Skeletal muscle cell (primary cell): ENCODE measurements at regions not wholly inside any gene's neighbourhood (a gene's known extent, or its start where the extent isn't known, plus 50 kb on each side); places are given as distances from the start of the nearest gene placed in this dataset.

Experiments
- DNase-seq: peaks from one replicate; pipeline ENCODE4 v3.0.0-alpha.2; 2010; ENCODE audit warnings: low read depth
- H3K4me3 ChIP-seq: 2 replicates; pipeline ENCODE4 v1.5.1; 2011; ENCODE audit warnings: low read depth, mild to moderate bottlenecking, control low read depth, low read length, moderate library complexity

DNA sequence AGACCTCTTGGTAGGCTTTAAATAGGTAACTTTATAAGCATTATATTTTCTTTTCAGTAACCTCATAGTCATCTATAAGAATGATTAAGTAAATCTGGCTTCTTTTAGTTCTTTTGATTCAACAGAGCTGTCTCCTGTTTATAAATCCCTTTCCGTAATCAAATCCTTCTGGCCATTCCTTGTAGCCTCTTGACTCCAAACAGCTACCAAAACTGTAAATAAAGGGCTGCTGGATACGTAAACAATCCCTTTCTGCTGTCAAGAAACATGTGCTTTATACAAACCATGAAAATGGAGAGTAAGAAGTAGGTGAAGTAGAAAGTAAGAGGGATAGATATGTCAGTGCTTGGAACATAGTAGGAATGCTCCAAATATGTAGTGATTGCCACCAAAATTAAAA is 183.2 kb upstream of the CASK start:
- DNase-seq, result no peak
- H3K4me3 ChIP-seq, result no peak overlapping the region

- DNase-seq, result no peak
- H3K4me3 ChIP-seq, result no peak overlapping the region
These were observed 179.4 kb upstream of the CASK start for GRCh38 chrX:42102586-42103282.

GRCh38 chrX:42098900-42099299 is 175.5 kb upstream of the CASK start:
- no peak overlapping the region for H3K4me3 ChIP-seq
- DNase-seq, result no peak

DNA sequence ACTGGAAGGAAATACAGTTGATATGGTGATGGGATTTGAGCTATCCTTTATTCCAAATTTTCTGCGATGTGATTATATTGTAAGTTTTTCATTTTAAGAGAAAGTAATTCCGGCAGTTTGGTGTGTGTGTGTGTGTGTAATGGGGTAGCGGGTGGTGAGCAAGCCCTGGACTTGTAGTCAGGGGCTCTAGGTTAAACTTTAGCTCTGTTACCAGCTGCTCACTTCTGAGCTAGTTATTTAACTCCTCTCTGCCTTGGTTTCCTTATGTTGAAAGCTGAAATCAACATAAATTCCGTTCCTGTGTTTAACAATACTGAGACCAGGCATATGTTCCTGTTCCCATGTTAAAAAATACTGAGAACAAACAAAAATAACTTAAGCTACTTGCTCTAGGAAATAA is 174.1 kb upstream of the CASK start:
- DNase-seq, result no peak
- H3K4me3 ChIP-seq, result no peak overlapping the region

GRCh38 chrX:42096265-42096920 is 173.0 kb upstream of the CASK start:
- H3K4me3 ChIP-seq, result no peak overlapping the region
- DNase-seq, result peak; percentile 36

- H3K4me3 ChIP-seq, result no peak overlapping the region
- DNase-seq, result no peak
These were observed 170.9 kb upstream of the CASK start for GRCh38 chrX:42094218-42094617.

DNA sequence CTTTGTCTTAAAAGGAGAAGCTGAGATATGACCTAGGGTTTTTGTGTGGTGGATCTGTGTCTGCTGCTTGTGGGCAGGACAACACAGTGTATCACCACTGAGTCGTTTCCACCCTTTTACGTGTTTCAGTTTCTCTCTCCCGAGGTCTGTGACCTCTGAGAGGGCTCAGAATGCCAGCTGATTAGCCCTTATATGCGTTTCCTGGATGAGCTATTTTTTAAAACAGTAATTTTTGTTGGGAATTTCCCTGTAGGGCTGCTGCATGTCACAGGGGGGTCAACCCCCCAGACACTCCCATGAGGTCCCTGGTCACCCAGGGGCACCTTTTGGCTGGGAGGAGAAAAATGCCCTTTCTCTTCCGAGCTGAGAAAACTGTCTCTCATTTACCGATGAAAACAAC is 170.4 kb upstream of the CASK start:
- DNase-seq, result no peak
- H3K4me3 ChIP-seq, result no peak overlapping the region

- DNase-seq, result no peak
These were observed 167.0 kb upstream of the CASK start for GRCh38 chrX:42090395-42090794.

GRCh38 chrX:42089031-42089430 is 165.7 kb upstream of the CASK start:
- no peak for DNase-seq
- H3K4me3 ChIP-seq, result no peak overlapping the region

More at GRCh38 chrX:42090395-42090794, 167.0 kb upstream of the CASK start:
- H3K4me3 ChIP-seq, result no peak overlapping the region

- DNase-seq, result no peak
- no peak overlapping the region for H3K4me3 ChIP-seq
These were observed 164.6 kb upstream of the CASK start for GRCh38 chrX:42087960-42088359.

DNA sequence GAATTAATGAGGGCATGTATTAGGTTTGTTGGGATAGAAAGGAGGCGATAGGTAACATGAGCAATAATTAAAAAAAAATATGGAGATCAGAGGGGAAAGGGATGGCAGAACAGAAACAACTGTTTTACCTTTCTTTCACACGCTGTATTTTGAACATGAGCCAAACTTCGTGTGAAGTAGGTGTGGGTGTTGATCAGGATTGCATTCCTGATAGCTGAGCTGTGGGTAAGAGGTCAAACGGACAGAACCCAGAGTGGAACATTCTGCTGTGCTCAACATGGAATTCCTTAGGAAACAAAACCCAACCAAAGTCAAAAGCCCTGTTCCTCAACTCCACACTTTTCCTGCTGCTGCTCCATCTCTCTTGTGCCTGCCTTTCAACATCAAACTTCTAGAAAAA is 162.5 kb upstream of the CASK start:
- no peak for DNase-seq
- no peak overlapping the region for H3K4me3 ChIP-seq

- H3K4me3 ChIP-seq, result no peak overlapping the region
- no peak for DNase-seq
These were observed 156.6 kb upstream of the CASK start for GRCh38 chrX:42079968-42080367.

DNA sequence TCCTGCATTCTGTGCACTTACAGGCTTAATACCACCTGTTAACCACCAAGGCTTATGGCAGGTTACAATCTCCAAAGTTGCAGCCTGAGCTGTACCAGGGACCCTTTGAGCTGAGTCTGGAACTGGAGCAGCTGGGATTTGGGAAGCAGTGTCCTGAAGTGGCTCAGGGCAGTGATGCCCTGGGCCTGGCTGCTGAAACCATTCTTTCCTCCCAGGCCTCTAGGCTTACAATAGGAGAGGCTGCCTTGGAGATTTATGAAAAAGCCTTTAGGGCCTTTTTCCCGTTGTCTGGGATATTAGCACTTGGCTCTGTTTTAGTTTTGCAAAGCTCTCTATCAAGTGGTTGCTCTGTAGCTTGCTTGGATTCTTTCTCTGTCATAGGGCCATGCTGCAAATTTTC is 154.3 kb upstream of the CASK start:
- no peak for DNase-seq
- no peak overlapping the region for H3K4me3 ChIP-seq

- H3K4me3 ChIP-seq, result no peak overlapping the region
- no peak for DNase-seq
These were observed 151.7 kb upstream of the CASK start for GRCh38 chrX:42075032-42075431.

DNA sequence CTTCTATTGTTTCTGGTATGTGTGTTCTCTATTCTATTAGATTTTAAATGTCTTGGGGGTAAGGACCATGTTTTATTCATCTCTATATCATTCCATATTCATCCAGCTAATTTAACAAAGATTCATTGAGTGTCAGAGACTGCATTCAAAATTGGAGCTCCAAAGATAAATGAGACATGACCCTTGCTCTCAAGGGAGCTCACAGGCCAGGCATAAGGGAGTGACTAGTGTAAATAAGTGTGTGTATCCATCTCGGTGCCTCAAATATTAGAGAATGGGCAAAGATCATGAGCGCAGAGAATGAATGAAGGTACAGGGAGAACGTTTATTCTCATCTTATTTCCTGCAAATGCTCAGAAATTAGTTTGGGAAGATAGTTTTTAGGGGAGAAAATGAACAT is 150.1 kb upstream of the CASK start:
- DNase-seq, result no peak
- H3K4me3 ChIP-seq, result no peak overlapping the region

DNA sequence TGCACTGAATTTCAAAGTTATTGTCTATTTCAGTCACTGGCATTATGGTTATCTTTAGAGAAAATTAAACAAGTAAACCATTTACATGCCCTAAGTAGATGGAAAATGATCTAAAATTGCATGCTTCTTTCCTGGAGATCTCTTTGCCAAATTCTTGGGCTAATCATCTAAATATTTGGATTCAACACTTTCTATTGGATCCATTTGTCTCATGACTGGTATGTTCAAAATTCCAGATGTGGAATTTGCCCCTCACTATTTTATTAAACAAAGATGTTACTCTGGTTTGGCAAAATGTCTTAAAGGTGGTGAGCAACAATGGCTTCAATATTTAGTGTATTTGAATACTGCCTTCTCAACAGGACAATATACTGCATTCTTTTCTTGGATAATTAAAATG is 147.5 kb upstream of the CASK start:
- H3K4me3 ChIP-seq, result no peak overlapping the region
- no peak for DNase-seq

GRCh38 chrX:42054256-42054655 is 130.9 kb upstream of the CASK start:
- DNase-seq, result no peak
- no peak overlapping the region for H3K4me3 ChIP-seq

- no peak for DNase-seq
- H3K4me3 ChIP-seq, result no peak overlapping the region
These were observed 127.0 kb upstream of the CASK start for GRCh38 chrX:42050345-42050744.

GRCh38 chrX:42047886-42048285 is 124.5 kb upstream of the CASK start:
- DNase-seq, result no peak

GRCh38 chrX:42028109-42028508 is 104.8 kb upstream of the CASK start:
- DNase-seq, result no peak
- H3K4me3 ChIP-seq, result no peak overlapping the region

More at GRCh38 chrX:42047886-42048285, 124.5 kb upstream of the CASK start:
- H3K4me3 ChIP-seq, result no peak overlapping the region

- DNase-seq, result no peak
These were observed 104.1 kb upstream of the CASK start for GRCh38 chrX:42027367-42028000.

More at GRCh38 chrX:42027367-42028000, 104.1 kb upstream of the CASK start:
- no peak overlapping the region for H3K4me3 ChIP-seq
